ENCODE measurements at regions not wholly inside any gene's neighbourhood (a gene's known extent, or its start where the extent isn't known, plus 50 kb on each side); places are given as distances from the start of the nearest gene placed in this dataset.

DNA sequence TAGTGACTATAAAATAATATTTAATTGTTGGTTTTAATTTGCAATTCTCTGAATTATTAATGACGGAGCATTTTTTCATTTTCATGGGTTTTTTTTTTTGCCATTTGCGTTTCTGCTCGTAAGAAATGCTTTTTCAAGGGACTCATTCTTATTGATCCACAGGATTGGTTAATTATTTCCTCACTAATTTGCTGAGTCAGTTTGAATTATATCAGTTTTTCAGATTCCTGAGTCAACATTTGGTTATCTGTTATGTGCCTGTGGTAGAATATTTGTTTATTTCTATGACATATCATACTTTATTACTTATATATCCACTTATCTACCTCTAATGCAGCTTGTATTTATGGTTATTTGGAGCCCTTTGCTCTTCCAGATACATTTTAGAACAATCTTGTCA, 257.0 kb upstream of the BTBD3 start:
- H3K9me3 ChIP-seq (ENCODE audit: control insufficient read depth, insufficient read depth, low read length) = no peaks in the 10 kb centered on the region
- no peak for DNase-seq (ENCODE audit: low read depth in 4 of 6, low spot score in 6 of 6)
- no CpG with 5 or more reads among the region's 3 CpGs for WGBS (ENCODE audit: insufficient coverage)

DNA sequence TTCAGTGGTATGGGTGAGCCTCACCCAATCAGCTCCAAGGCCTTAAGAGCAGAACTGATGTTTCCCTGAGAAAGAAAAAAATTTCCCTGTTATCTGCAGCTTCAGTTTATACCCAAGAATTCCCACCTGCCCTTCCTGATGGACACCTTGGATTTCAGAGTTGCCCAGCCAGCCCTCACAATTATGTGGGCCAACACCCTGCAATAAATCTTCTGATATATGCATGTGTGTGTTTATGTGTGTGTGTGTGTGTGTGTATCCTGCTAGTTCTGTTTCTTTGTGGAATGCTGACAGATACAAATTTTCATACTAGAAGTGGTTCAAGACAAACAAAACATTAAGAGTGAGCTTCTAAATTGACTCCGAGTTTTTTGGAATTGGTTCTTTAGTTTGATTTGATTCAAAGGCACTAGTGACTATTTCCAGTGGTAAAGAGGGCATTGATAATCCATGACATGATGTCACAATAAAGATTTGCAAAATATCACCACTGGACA, 246.6 kb upstream of the BTBD3 start:
- no CpG with 5 or more reads among the region's 1 CpG for WGBS (ENCODE audit: insufficient coverage)
- no peak for DNase-seq (ENCODE audit: low read depth in 4 of 6, low spot score in 6 of 6)
- no peaks in the 10 kb centered on the region for H3K36me3 ChIP-seq (ENCODE audit: control insufficient read depth, insufficient read depth, low read length)
- no peaks in the 10 kb centered on the region for H3K27me3 ChIP-seq (ENCODE audit: control insufficient read depth, insufficient read depth, low read length)
- H3K4me1 ChIP-seq (ENCODE audit: control insufficient read depth, insufficient read depth, low read length) = no peaks in the 10 kb centered on the region
- H3K27ac ChIP-seq (ENCODE audit: low read depth, low read length) = no peak overlapping the region
- H3K4me3 ChIP-seq (ENCODE audit: low read depth, low read length) = no peak overlapping the region
- H3K9me3 ChIP-seq (ENCODE audit: control insufficient read depth, insufficient read depth, low read length) = no peaks in the 10 kb centered on the region

More for the DNA sequence above, 257.0 kb upstream of the BTBD3 start:
- H3K27ac ChIP-seq (ENCODE audit: low read depth, low read length) = no peak overlapping the region
- no peak overlapping the region for H3K4me3 ChIP-seq (ENCODE audit: low read depth, low read length)
- no peaks in the 10 kb centered on the region for H3K36me3 ChIP-seq (ENCODE audit: control insufficient read depth, insufficient read depth, low read length)
- H3K4me1 ChIP-seq (ENCODE audit: control insufficient read depth, insufficient read depth, low read length) = no peaks in the 10 kb centered on the region
- H3K27me3 ChIP-seq (ENCODE audit: control insufficient read depth, insufficient read depth, low read length) = no peaks in the 10 kb centered on the region

DNA sequence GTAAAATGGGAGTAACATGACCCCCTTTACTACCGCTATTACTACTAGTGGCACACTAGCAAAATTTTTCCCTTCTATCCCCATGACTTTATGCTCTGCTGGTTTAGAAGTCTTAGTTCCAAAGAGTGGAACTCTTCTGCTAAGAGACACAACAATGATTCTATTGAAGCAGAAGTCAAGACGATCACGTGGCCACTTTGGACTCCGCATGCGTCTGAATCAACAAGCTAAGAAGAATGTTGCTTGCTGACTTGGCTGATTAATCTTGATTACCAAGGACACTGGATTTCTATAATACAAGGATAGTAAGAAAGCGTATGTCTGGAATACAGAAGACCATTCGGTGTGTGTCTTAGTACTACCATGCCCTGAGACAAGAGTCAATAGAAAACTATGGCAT, 244.7 kb upstream of the BTBD3 start:
- no peaks in the 10 kb centered on the region for H3K36me3 ChIP-seq (ENCODE audit: control insufficient read depth, insufficient read depth, low read length)
- peak in 1 of 6 donors; percentile 35 for DNase-seq (ENCODE audit: low read depth in 4 of 6, low spot score in 6 of 6)
- peaks cover 4% of the 10 kb centered on the region for H3K4me1 ChIP-seq (ENCODE audit: control insufficient read depth, insufficient read depth, low read length)
- H3K4me3 ChIP-seq (ENCODE audit: low read depth, low read length) = no peak overlapping the region
- WGBS (ENCODE audit: insufficient coverage) = 48% methylated on average over 4 of the region's 7 CpGs
- H3K27me3 ChIP-seq (ENCODE audit: control insufficient read depth, insufficient read depth, low read length) = no peaks in the 10 kb centered on the region
- H3K27ac ChIP-seq (ENCODE audit: low read depth, low read length) = no peak overlapping the region
- H3K9me3 ChIP-seq (ENCODE audit: control insufficient read depth, insufficient read depth, low read length) = no peaks in the 10 kb centered on the region

DNA sequence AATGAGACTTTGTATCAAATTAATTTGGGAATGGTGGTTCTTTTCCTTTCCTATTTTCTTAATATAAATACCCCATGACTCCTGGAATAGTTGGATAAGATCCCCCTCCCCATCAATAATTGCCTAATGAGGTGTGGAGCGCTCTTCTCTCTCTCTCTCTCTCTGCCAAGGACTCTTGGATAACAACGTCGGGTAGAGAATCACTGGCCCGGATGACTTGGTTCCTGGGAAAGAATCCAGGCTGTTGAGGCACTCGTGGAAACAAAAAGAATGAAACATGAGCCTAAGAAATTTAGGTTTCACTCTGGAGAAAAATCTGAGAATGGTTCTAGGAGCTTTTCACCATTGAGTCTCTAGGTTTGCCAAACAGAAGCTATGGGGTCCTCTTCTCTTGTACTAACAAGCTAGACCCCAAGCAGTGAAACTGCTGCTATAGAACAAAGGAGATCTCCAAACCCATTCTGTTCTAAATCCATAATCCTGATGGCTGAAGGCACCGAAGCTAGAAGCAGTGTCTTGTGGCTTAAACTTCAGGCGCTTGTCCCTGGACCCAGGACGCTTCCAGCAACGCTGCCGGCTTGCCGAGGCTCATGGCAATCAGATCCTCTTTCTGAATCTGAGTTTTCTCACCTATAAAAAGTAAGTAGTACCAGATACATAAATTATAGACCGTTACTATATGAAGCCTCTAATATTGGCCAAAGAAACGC, 241.6 kb upstream of the BTBD3 start:
- no peaks in the 10 kb centered on the region for H3K9me3 ChIP-seq (ENCODE audit: control insufficient read depth, insufficient read depth, low read length)
- no peak overlapping the region for H3K4me3 ChIP-seq (ENCODE audit: low read depth, low read length)
- no peak overlapping the region for H3K27ac ChIP-seq (ENCODE audit: low read depth, low read length)
- no peaks in the 10 kb centered on the region for H3K27me3 ChIP-seq (ENCODE audit: control insufficient read depth, insufficient read depth, low read length)
- H3K4me1 ChIP-seq (ENCODE audit: control insufficient read depth, insufficient read depth, low read length) = peaks cover 4% of the 10 kb centered on the region
- peak in 1 of 6 donors; percentile 77 for DNase-seq (ENCODE audit: low read depth in 4 of 6, low spot score in 6 of 6)
- H3K36me3 ChIP-seq (ENCODE audit: control insufficient read depth, insufficient read depth, low read length) = no peaks in the 10 kb centered on the region
- WGBS (ENCODE audit: insufficient coverage) = 53% methylated on average over 5 of the region's 13 CpGs

DNA sequence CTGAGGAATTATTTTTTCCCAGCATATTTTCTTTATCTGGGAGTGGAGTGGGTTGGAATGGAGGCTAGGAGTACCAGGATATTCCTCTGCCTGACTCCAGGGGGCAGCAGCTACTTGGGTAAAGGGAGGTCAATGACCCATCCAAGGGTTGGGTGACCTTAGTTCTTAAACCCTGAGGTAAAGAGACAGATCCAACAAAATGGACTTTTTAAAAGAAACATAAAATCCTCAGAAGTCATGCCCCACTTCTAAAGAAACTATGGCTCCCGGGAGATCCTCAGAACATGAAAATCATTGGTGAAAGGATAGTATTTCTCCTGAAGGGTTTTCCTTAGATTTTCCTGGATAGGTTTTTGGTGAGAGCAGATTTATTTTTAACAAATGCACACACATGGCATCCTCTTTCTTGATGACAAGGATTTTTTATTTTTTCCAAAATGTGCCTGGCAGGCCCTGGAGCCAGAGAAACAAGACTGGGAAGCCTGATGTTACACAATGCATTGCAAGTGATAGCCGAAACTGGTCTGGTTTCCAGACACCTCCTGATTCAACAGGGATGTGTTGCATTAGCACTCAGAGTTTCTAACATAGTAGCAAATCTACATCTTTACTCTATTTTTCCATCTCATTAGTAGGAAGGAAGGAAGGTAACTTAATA, 240.9 kb upstream of the BTBD3 start:
- Histone ChIP-seq H3K9me3 (ENCODE audit: control insufficient read depth, insufficient read depth, low read length) (no peaks in the 10 kb centered on the region), H3K4me3 (ENCODE audit: low read depth, low read length) (no peak overlapping the region), H3K4me1 (ENCODE audit: control insufficient read depth, insufficient read depth, low read length) (peaks cover 4% of the 10 kb centered on the region), H3K27ac (ENCODE audit: low read depth, low read length) (no peak overlapping the region), H3K36me3 (ENCODE audit: control insufficient read depth, insufficient read depth, low read length) (no peaks in the 10 kb centered on the region), H3K27me3 (ENCODE audit: control insufficient read depth, insufficient read depth, low read length) (no peaks in the 10 kb centered on the region)
- DNase-seq (ENCODE audit: low read depth in 4 of 6, low spot score in 6 of 6) = peak in 1 of 6 donors; percentile 77
- 100% methylated on average over 1 of the region's 2 CpGs for WGBS (ENCODE audit: insufficient coverage)

DNA sequence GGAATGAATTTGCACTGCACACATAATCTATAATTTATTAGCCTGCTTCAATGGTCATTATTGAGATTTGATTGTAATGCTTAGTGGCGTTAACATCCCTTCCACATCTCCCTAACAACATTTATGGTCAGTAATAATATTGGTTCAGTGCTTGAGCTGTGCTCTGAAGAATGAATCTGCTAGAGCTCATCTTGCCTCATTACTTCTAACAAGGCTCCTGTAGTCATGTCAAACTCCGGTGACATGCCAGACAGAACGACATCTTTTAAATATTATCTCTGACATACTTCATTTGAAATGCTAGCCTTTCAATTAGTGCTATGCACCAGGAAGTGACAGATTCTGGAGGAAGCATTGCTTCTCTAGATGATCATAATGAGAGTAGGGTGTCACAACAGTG, 240.3 kb upstream of the BTBD3 start:
- H3K4me3 ChIP-seq (ENCODE audit: low read depth, low read length) = no peak overlapping the region
- H3K27ac ChIP-seq (ENCODE audit: low read depth, low read length) = no peak overlapping the region
- H3K9me3 ChIP-seq (ENCODE audit: control insufficient read depth, insufficient read depth, low read length) = no peaks in the 10 kb centered on the region
- no peaks in the 10 kb centered on the region for H3K27me3 ChIP-seq (ENCODE audit: control insufficient read depth, insufficient read depth, low read length)
- H3K36me3 ChIP-seq (ENCODE audit: control insufficient read depth, insufficient read depth, low read length) = no peaks in the 10 kb centered on the region
- H3K4me1 ChIP-seq (ENCODE audit: control insufficient read depth, insufficient read depth, low read length) = peaks cover 4% of the 10 kb centered on the region
- WGBS (ENCODE audit: insufficient coverage) = no CpG with 5 or more reads among the region's 3 CpGs
- peak in 1 of 6 donors; percentile 21 for DNase-seq (ENCODE audit: low read depth in 4 of 6, low spot score in 6 of 6)

DNA sequence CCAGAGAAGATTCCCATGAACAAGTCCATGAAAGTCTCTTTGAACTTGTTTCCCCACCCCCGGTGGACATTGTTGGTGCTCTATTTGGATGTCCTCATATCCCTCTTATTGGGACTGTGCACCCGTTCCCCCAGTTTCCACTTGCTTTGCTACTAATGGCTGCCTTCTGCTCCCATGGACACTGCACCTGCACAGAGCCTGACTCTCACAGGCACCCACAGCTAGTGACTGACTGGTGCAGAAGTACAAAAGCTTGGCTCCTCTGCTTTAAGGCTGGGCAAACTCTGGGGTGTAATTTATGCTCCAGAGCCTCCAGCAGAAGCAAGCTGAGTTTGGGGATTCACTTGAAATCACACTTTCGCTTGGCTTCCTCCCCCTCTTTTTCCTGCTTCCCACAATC, 239.9 kb upstream of the BTBD3 start:
- H3K9me3 ChIP-seq (ENCODE audit: control insufficient read depth, insufficient read depth, low read length) = no peaks in the 10 kb centered on the region
- 85% methylated on average over 3 of the region's 3 CpGs for WGBS (ENCODE audit: insufficient coverage)
- H3K27ac ChIP-seq (ENCODE audit: low read depth, low read length) = no peak overlapping the region
- H3K27me3 ChIP-seq (ENCODE audit: control insufficient read depth, insufficient read depth, low read length) = no peaks in the 10 kb centered on the region
- no peak overlapping the region for H3K4me3 ChIP-seq (ENCODE audit: low read depth, low read length)
- DNase-seq (ENCODE audit: low read depth in 4 of 6, low spot score in 6 of 6) = no peak
- H3K4me1 ChIP-seq (ENCODE audit: control insufficient read depth, insufficient read depth, low read length) = peaks cover 4% of the 10 kb centered on the region
- no peaks in the 10 kb centered on the region for H3K36me3 ChIP-seq (ENCODE audit: control insufficient read depth, insufficient read depth, low read length)

DNA sequence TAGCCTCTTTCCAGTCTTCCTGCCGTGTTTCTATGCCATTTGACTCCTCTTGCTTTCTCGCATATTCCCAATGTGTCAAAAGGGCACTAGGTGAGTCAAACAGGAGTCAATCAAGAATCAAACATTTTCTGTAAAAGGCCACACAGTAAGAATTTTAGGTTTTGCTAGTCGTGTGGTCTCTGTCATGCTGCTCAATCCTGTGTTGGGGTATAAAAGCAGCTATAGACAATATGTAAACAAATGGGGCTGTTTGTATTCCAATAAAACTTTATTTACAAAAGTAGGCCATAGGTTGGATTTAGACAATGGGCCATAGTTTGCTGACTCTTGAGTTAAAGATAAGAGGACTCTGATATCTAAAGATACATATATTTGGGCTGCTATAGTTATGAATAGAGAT, 235.4 kb upstream of the BTBD3 start:
- H3K27ac ChIP-seq (ENCODE audit: low read depth, low read length) = no peak overlapping the region
- no peak for DNase-seq (ENCODE audit: low read depth in 4 of 6, low spot score in 6 of 6)
- H3K4me3 ChIP-seq (ENCODE audit: low read depth, low read length) = no peak overlapping the region
- H3K9me3 ChIP-seq (ENCODE audit: control insufficient read depth, insufficient read depth, low read length) = no peaks in the 10 kb centered on the region
- peaks cover 11% of the 10 kb centered on the region for H3K4me1 ChIP-seq (ENCODE audit: control insufficient read depth, insufficient read depth, low read length)
- H3K27me3 ChIP-seq (ENCODE audit: control insufficient read depth, insufficient read depth, low read length) = no peaks in the 10 kb centered on the region
- WGBS (ENCODE audit: insufficient coverage) = 63% methylated on average over 1 of the region's 3 CpGs
- H3K36me3 ChIP-seq (ENCODE audit: control insufficient read depth, insufficient read depth, low read length) = no peaks in the 10 kb centered on the region

DNA sequence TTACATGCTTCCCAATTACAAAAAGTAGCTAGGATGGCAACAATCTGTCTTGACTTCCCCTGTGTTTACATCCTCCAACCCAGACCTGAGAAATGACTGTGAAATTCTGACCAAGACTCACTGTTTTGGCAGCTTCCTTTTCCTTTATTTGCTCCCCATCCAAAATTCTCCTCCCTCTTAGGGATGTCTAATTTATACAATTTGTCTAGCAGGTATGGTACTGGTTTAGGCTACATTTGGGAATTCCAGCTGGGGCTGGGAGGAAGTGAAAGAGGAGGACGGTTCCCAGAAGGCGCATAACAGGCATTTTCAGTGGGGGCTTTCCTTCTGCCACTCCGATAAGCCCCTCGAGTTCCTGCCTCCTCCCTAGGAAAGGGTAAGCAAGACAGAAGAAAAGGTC, 231.5 kb upstream of the BTBD3 start:
- no peak for DNase-seq (ENCODE audit: low read depth in 4 of 6, low spot score in 6 of 6)
- no peaks in the 10 kb centered on the region for H3K9me3 ChIP-seq (ENCODE audit: control insufficient read depth, insufficient read depth, low read length)
- H3K4me1 ChIP-seq (ENCODE audit: control insufficient read depth, insufficient read depth, low read length) = peaks cover 13% of the 10 kb centered on the region
- peak overlapping the region; percentile 11 for H3K27ac ChIP-seq (ENCODE audit: low read depth, low read length)
- peak overlapping the region; percentile 47 for H3K4me3 ChIP-seq (ENCODE audit: low read depth, low read length)
- H3K36me3 ChIP-seq (ENCODE audit: control insufficient read depth, insufficient read depth, low read length) = no peaks in the 10 kb centered on the region
- 18% methylated on average over 2 of the region's 4 CpGs for WGBS (ENCODE audit: insufficient coverage)
- no peaks in the 10 kb centered on the region for H3K27me3 ChIP-seq (ENCODE audit: control insufficient read depth, insufficient read depth, low read length)

Data from spinal cord (tissue), 9 donors.